ENCODE measurements at regions not wholly inside any gene's neighbourhood (a gene's known extent, or its start where the extent isn't known, plus 50 kb on each side); places are given as distances from the start of the nearest gene placed in this dataset.

DNA sequence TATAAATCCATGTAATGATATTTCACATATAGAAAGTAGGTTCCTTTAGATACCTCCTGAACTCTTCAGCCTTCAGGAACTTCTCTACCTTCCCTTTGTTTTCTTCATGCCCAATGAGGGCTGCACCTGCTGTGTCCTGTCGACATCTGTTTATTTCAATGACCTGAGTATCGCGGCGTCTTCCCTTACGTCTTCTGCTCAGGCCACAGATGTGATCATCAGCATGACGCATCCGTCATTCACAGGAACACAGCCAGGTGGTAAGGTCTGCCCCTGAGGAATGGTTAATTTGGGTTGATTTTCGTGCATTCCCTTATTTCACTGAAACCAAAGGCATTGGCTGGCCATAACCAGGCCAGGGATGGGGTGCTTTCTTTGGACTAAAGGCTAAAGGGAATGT is 217.1 kb downstream of the MED10 start:
- Histone ChIP-seq H3K4me3 (ENCODE audit: insufficient read depth, low read length) (no peak overlapping the region), H3K9me3 (ENCODE audit: low read depth, low read length) (no peaks in the 10 kb centered on the region), H3K27ac (ENCODE audit: low read depth, low read length) (no peak overlapping the region), H2AFZ (ENCODE audit: low read length) (no peak overlapping the region), H3K4me2 (ENCODE audit: insufficient read depth, low read length) (no peak overlapping the region), H3K36me3 (ENCODE audit: insufficient read depth, low read length) (no peaks in the 10 kb centered on the region), H3K4me1 (ENCODE audit: insufficient read depth, low read length) (peaks cover 29% of the 10 kb centered on the region), H3K79me2 (ENCODE audit: insufficient read depth, low read length) (no peaks in the 10 kb centered on the region), H4K20me1 (ENCODE audit: insufficient read depth, low read length) (no peaks in the 10 kb centered on the region), H3K27me3 (ENCODE audit: insufficient read depth, low read length) (no peaks in the 10 kb centered on the region)
- TF ChIP-seq, protein P1, sequence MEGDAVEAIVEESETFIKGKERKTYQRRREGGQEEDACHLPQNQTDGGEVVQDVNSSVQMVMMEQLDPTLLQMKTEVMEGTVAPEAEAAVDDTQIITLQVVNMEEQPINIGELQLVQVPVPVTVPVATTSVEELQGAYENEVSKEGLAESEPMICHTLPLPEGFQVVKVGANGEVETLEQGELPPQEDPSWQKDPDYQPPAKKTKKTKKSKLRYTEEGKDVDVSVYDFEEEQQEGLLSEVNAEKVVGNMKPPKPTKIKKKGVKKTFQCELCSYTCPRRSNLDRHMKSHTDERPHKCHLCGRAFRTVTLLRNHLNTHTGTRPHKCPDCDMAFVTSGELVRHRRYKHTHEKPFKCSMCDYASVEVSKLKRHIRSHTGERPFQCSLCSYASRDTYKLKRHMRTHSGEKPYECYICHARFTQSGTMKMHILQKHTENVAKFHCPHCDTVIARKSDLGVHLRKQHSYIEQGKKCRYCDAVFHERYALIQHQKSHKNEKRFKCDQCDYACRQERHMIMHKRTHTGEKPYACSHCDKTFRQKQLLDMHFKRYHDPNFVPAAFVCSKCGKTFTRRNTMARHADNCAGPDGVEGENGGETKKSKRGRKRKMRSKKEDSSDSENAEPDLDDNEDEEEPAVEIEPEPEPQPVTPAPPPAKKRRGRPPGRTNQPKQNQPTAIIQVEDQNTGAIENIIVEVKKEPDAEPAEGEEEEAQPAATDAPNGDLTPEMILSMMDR (IDR thresholded peaks at IDR 0.05; ENCODE audit: extremely low read depth, low read depth, low read length), result no peak
- no peak for DNase-seq (ENCODE audit: insufficient read length, low spot score, missing footprints)

GRCh38 chr5:6159832-6160430 is 218.4 kb downstream of the MED10 start:
- peak overlapping the region; percentile 27 for H2AFZ ChIP-seq (ENCODE audit: low read length)
- peak overlapping the region; percentile 78 for H3K4me2 ChIP-seq (ENCODE audit: insufficient read depth, low read length)
- H3K4me3 ChIP-seq (ENCODE audit: insufficient read depth, low read length), result peak overlapping the region; percentile 45

DNA sequence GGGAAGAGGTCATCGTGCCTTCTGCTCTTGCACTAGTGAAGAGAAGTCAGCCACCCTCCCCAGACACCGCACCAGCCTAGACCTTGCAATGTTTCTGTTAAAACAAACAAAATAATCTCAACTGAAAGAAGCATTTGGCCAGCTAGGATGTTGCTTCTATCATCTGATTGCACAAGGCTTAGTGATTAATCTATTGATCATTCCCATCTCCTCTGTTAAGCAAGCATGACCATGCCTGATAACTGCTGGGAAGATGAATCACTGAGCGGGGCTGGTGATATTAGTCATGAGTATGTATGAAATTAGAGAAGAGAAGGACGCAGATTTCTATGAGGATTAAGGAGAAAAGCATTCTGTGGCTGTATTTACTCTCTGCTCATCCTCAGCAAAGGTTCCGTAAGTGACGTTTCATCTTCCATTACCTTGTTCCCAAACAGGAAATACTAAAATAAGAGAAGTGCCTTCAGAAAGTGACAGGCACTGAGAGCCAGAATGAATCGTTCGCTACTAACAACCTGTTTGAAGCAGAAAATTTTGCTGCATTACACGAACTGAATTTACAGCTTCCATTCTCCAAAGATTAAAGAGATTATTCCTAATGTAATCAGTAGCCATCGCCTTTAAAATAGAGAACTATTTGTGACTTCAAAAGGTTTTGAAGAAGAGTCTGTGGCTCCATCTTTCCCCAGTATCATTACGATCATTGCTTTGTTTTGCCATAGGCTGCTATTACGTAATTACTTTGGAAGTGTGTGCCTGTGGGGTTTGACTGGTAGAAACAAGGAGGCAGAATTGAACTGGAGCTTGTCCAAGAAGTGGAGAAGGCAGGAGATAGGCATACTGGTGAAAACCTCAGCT is 219.1 kb downstream of the MED10 start:
- H3K4me2 ChIP-seq (ENCODE audit: insufficient read depth, low read length), result peak overlapping the region; percentile 78
- H3K79me2 ChIP-seq (ENCODE audit: insufficient read depth, low read length), result no peaks in the 10 kb centered on the region
- H3K4me3 ChIP-seq (ENCODE audit: insufficient read depth, low read length), result peak overlapping the region; percentile 45
- H3K27me3 ChIP-seq (ENCODE audit: insufficient read depth, low read length), result no peaks in the 10 kb centered on the region
- H3K27ac ChIP-seq (ENCODE audit: low read depth, low read length), result peak overlapping the region; percentile 95
- no peaks in the 10 kb centered on the region for H3K9me3 ChIP-seq (ENCODE audit: low read depth, low read length)
- H2AFZ ChIP-seq (ENCODE audit: low read length), result peak overlapping the region; percentile 27
- H4K20me1 ChIP-seq (ENCODE audit: insufficient read depth, low read length), result no peaks in the 10 kb centered on the region
- H3K4me1 ChIP-seq (ENCODE audit: insufficient read depth, low read length), result peaks cover 29% of the 10 kb centered on the region
- TF ChIP-seq, protein P1 (IDR thresholded peaks at IDR 0.05; ENCODE audit: extremely low read depth, low read depth, low read length), result no peak
- no peaks in the 10 kb centered on the region for H3K36me3 ChIP-seq (ENCODE audit: insufficient read depth, low read length)
- peak; percentile 85 for DNase-seq (ENCODE audit: insufficient read length, low spot score, missing footprints)

More at GRCh38 chr5:6159832-6160430, 218.4 kb downstream of the MED10 start:
- Histone ChIP-seq H3K36me3 (ENCODE audit: insufficient read depth, low read length) (no peaks in the 10 kb centered on the region), H3K4me1 (ENCODE audit: insufficient read depth, low read length) (peaks cover 29% of the 10 kb centered on the region), H4K20me1 (ENCODE audit: insufficient read depth, low read length) (no peaks in the 10 kb centered on the region), H3K9me3 (ENCODE audit: low read depth, low read length) (no peaks in the 10 kb centered on the region), H3K79me2 (ENCODE audit: insufficient read depth, low read length) (no peaks in the 10 kb centered on the region), H3K27ac (ENCODE audit: low read depth, low read length) (peak overlapping the region; percentile 95), H3K27me3 (ENCODE audit: insufficient read depth, low read length) (no peaks in the 10 kb centered on the region)
- DNase-seq (ENCODE audit: insufficient read length, low spot score, missing footprints), result peak; percentile 44
- TF ChIP-seq, protein P1 (IDR thresholded peaks at IDR 0.05; ENCODE audit: extremely low read depth, low read depth, low read length), result no peak

DNA sequence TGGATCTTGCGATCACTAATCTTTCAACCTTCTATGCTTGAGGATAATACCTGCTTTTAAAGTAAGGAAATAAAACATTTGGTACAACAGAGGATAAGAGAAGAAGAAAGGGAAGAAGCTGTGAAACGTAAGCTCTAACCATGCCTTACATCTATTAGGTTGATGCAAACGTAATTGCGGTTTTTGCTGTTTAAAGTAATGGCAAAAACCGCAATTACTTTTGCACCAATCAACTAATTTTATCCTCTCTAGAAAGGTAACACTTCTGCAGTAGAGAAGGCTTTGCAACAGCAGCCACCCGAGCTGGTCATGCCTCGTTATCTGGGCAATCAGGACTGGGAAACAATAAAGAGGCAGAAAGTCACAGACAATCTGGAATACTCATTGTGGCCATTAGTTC is 224.1 kb downstream of the MED10 start:
- H3K27ac ChIP-seq (ENCODE audit: low read depth, low read length), result no peak overlapping the region
- TF ChIP-seq, protein P1 (IDR thresholded peaks at IDR 0.05; ENCODE audit: extremely low read depth, low read depth, low read length), result no peak
- DNase-seq (ENCODE audit: insufficient read length, low spot score, missing footprints), result no peak
- H3K4me3 ChIP-seq (ENCODE audit: insufficient read depth, low read length), result no peak overlapping the region
- no peaks in the 10 kb centered on the region for H3K79me2 ChIP-seq (ENCODE audit: insufficient read depth, low read length)
- H3K27me3 ChIP-seq (ENCODE audit: insufficient read depth, low read length), result no peaks in the 10 kb centered on the region
- no peaks in the 10 kb centered on the region for H3K9me3 ChIP-seq (ENCODE audit: low read depth, low read length)
- H3K4me1 ChIP-seq (ENCODE audit: insufficient read depth, low read length), result peaks cover 10% of the 10 kb centered on the region
- H4K20me1 ChIP-seq (ENCODE audit: insufficient read depth, low read length), result no peaks in the 10 kb centered on the region
- no peak overlapping the region for H2AFZ ChIP-seq (ENCODE audit: low read length)
- H3K4me2 ChIP-seq (ENCODE audit: insufficient read depth, low read length), result no peak overlapping the region
- H3K36me3 ChIP-seq (ENCODE audit: insufficient read depth, low read length), result no peaks in the 10 kb centered on the region
